WTC11 (cell line): ENCODE measurements at regions not wholly inside any gene's neighbourhood (a gene's known extent, or its start where the extent isn't known, plus 50 kb on each side); places are given as distances from the start of the nearest gene placed in this dataset.

Experiments used
- CTCF ChIP-seq: fragments of 200-600 bp; IDR thresholded peaks from 2 replicates; pipeline ENCODE4 v1.8.0; 2022; ENCODE audit warnings: antibody characterized with exemption
- ELF4 ChIP-seq: sonication (generic); formaldehyde crosslinking; IDR thresholded peaks from 2 replicates; pipeline ENCODE4 v1.8.1; 2022; ENCODE audit warnings: low read depth, mild to moderate bottlenecking, moderate library complexity, missing genetic modification reagents
- MAX ChIP-seq: sonication (generic); formaldehyde crosslinking; IDR thresholded peaks from 2 replicates; pipeline ENCODE4 v1.8.0; 2022; ENCODE audit warnings: mild to moderate bottlenecking, missing genetic modification reagents
- SMAD3 ChIP-seq: sonication (generic); formaldehyde crosslinking; IDR thresholded peaks from 2 replicates; pipeline ENCODE4 v1.8.0; 2022; ENCODE audit warnings: missing genetic modification reagents, mild to moderate bottlenecking, borderline replicate concordance
- TEAD4 ChIP-seq: sonication (generic); formaldehyde crosslinking; IDR thresholded peaks from 2 replicates; pipeline ENCODE4 v1.8.0; 2022; ENCODE audit warnings: mild to moderate bottlenecking, missing genetic modification reagents
- ZNF219 ChIP-seq: sonication (generic); formaldehyde crosslinking; IDR thresholded peaks from 2 replicates; pipeline ENCODE4 v1.8.0; 2023; ENCODE audit warnings: missing genetic modification reagents, mild to moderate bottlenecking, borderline replicate concordance

- no peak for TF ChIP-seq ZNF219 (CRISPR knock-in tag)
- no peak for TF ChIP-seq TEAD4 (CRISPR knock-in tag)
- no peak for TF ChIP-seq ELF4 (CRISPR knock-in tag)
- TF ChIP-seq CTCF = no peak
- TF ChIP-seq MAX (CRISPR knock-in tag) = 0 out of 2 replicates have a peak, but pooled peaks have one; percentile 19
- no peak for TF ChIP-seq SMAD3 (CRISPR knock-in tag)
These were observed 52.2 kb upstream of the PAX6 start for GRCh38 chr11:31863170-31863832.
